ENCODE measurements at regions not wholly inside any gene's neighbourhood (a gene's known extent, or its start where the extent isn't known, plus 50 kb on each side); places are given as distances from the start of the nearest gene placed in this dataset.

GRCh38 chr5:81834021-81834660 is 83.2 kb upstream of the SSBP2 start:
- TF ChIP-seq GATA3 (IDR thresholded peaks at IDR 0.05; ENCODE audit: low read depth, low read length) (no peak), GATA2 (IDR thresholded peaks at IDR 0.05; ENCODE audit: low read depth, low read length) (no peak)
